OCI-LY1 (cell line): ENCODE measurements at regions not wholly inside any gene's neighbourhood (a gene's known extent, or its start where the extent isn't known, plus 50 kb on each side); places are given as distances from the start of the nearest gene placed in this dataset.

Experiments
- EZH2 ChIP-seq: fragments of 200-600 bp; sonication (generic), shearing (Covaris generic); IDR thresholded peaks from 2 replicates; pipeline ENCODE4 v1.8.0; 2017; ENCODE audit warnings: borderline replicate concordance, mixed run types, mild to moderate bottlenecking, antibody characterized with exemption, low read length, moderate library complexity, mixed read lengths
- TF ChIP-seq, protein P1 (sequence below): fragments of 200-600 bp; sonication (generic), shearing (Covaris generic); IDR thresholded peaks from 2 replicates; pipeline ENCODE4 v1.5.1; 2017; ENCODE audit warnings: mild to moderate bottlenecking, antibody characterized with exemption, low read length, moderate library complexity, mixed read lengths

DNA sequence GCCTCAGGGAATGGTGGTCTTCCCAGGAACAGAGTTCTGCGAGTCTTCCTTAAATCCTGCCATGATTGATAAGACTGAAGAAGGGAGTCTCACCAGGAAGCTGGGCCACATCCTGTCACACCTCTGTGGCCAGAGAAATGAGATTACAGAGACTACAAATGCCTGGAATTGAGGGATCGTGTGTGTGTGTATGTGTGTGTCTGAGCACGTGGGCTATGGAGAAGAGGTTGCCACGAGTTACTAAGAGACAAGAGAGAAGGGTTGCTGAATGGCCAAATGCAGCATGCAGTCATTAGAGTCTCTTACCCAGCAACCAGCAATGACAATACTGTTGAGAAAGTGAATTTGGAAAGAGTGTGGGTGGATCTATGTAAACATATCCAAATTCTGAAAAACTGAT is 443.1 kb downstream of the MFSD1 start:
- TF ChIP-seq, protein P1, sequence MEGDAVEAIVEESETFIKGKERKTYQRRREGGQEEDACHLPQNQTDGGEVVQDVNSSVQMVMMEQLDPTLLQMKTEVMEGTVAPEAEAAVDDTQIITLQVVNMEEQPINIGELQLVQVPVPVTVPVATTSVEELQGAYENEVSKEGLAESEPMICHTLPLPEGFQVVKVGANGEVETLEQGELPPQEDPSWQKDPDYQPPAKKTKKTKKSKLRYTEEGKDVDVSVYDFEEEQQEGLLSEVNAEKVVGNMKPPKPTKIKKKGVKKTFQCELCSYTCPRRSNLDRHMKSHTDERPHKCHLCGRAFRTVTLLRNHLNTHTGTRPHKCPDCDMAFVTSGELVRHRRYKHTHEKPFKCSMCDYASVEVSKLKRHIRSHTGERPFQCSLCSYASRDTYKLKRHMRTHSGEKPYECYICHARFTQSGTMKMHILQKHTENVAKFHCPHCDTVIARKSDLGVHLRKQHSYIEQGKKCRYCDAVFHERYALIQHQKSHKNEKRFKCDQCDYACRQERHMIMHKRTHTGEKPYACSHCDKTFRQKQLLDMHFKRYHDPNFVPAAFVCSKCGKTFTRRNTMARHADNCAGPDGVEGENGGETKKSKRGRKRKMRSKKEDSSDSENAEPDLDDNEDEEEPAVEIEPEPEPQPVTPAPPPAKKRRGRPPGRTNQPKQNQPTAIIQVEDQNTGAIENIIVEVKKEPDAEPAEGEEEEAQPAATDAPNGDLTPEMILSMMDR = no peak
- no peak for TF ChIP-seq EZH2
